ENCODE measurements at regions not wholly inside any gene's neighbourhood (a gene's known extent, or its start where the extent isn't known, plus 50 kb on each side); places are given as distances from the start of the nearest gene placed in this dataset.
"Not testable (repeated sequence)": the region's sequence is repeated elsewhere in the genome, so short reads cannot be mapped to it uniquely, and the experiment has no call there.

GRCh38 chr3:104032283-104032682 lies 1334.4 kb upstream of the ALCAM start:
- no peak for DNase-seq

- no peak for DNase-seq
These were observed 1325.8 kb upstream of the ALCAM start for GRCh38 chr3:104040896-104041295.

GRCh38 chr3:104043001-104043543 lies 1323.6 kb upstream of the ALCAM start:
- not testable (repeated sequence) for DNase-seq

- no peak for DNase-seq
These were observed 1322.7 kb upstream of the ALCAM start for GRCh38 chr3:104044002-104044401.

- DNase-seq = no peak
These were observed 1300.1 kb upstream of the ALCAM start for GRCh38 chr3:104066658-104067057.

- DNase-seq = no peak
These were observed 1297.6 kb upstream of the ALCAM start for GRCh38 chr3:104069114-104069513.

- DNase-seq = no peak
These were observed 1295.8 kb upstream of the ALCAM start for GRCh38 chr3:104070906-104071305.

- no peak for DNase-seq
These were observed 1286.6 kb upstream of the ALCAM start for GRCh38 chr3:104080088-104080626.

GRCh38 chr3:104088738-104089137 lies 1278.0 kb upstream of the ALCAM start:
- DNase-seq = no peak

GRCh38 chr3:104089987-104090386 lies 1276.7 kb upstream of the ALCAM start:
- DNase-seq = not testable (repeated sequence)

GRCh38 chr3:104101736-104102135 lies 1265.0 kb upstream of the ALCAM start:
- DNase-seq = no peak

GRCh38 chr3:104102386-104102785 lies 1264.3 kb upstream of the ALCAM start:
- peak; percentile 27 for DNase-seq

GRCh38 chr3:104106276-104106675 lies 1260.4 kb upstream of the ALCAM start:
- no peak for DNase-seq

- no peak for DNase-seq
These were observed 1258.2 kb upstream of the ALCAM start for GRCh38 chr3:104108522-104108921.

- DNase-seq = no peak
These were observed 1240.2 kb upstream of the ALCAM start for GRCh38 chr3:104126463-104126862.

- no peak for DNase-seq
These were observed 1239.7 kb upstream of the ALCAM start for GRCh38 chr3:104126864-104127553.

GRCh38 chr3:104127830-104128229 lies 1238.9 kb upstream of the ALCAM start:
- DNase-seq = no peak

- DNase-seq = no peak
These were observed 1233.9 kb upstream of the ALCAM start for GRCh38 chr3:104132566-104133403.

GRCh38 chr3:104133630-104134029 lies 1233.1 kb upstream of the ALCAM start:
- no peak for DNase-seq

GRCh38 chr3:104137116-104137515 lies 1229.6 kb upstream of the ALCAM start:
- DNase-seq = no peak

GRCh38 chr3:104145164-104145563 lies 1221.5 kb upstream of the ALCAM start:
- DNase-seq = no peak

- DNase-seq = no peak
These were observed 1217.6 kb upstream of the ALCAM start for GRCh38 chr3:104149154-104149553.

- no peak for DNase-seq
These were observed 1216.0 kb upstream of the ALCAM start for GRCh38 chr3:104150724-104151123.
